ENCODE measurements at regions not wholly inside any gene's neighbourhood (a gene's known extent, or its start where the extent isn't known, plus 50 kb on each side); places are given as distances from the start of the nearest gene placed in this dataset. TPM values are rescaled to one million over a fixed set of nuclear protein-coding genes. Genes with fewer than 3 reads are reported as not detected.

- no peak overlapping the region for H3K23ac ChIP-seq (ENCODE audit: low read length)
- H3K79me1 ChIP-seq (ENCODE audit: low read length), result no peaks in the 10 kb centered on the region
- no peak overlapping the region for H2AK5ac ChIP-seq (ENCODE audit: low read length)
- WGBS (ENCODE audit: extremely low coverage, insufficient coverage, low lambda C conversion rate), result no CpG with 5 or more reads among the region's 6 CpGs
- H3K36me3 ChIP-seq (ENCODE audit: control insufficient read depth, insufficient read depth, low read length), result no peaks in the 10 kb centered on the region
- no peak overlapping the region for H3K27ac ChIP-seq (ENCODE audit: low read depth, low read length)
- no peak for DNase-seq
- no peak overlapping the region for H4K5ac ChIP-seq (ENCODE audit: low read length)
- H3K4me2 ChIP-seq (ENCODE audit: low read length), result no peak overlapping the region
- no peak overlapping the region for H2BK120ac ChIP-seq (ENCODE audit: low read depth, low read length)
- no peak overlapping the region for H2BK15ac ChIP-seq (replicated peaks; ENCODE audit: low read depth)
- no peak overlapping the region for H3K4ac ChIP-seq (ENCODE audit: low read depth, low read length)
- H3K4me1 ChIP-seq (ENCODE audit: control insufficient read depth, low read depth, low read length), result no peaks in the 10 kb centered on the region
- H3K79me2 ChIP-seq (ENCODE audit: control insufficient read depth, insufficient read depth, low read length), result no peaks in the 10 kb centered on the region
- no peak overlapping the region for H3K18ac ChIP-seq (ENCODE audit: low read length)
- no peak overlapping the region for H4K8ac ChIP-seq (ENCODE audit: low read depth, low read length)
- no peak overlapping the region for H2BK5ac ChIP-seq (ENCODE audit: low read length)
- no peak overlapping the region for H3K4me3 ChIP-seq (ENCODE audit: low read length)
- no peak overlapping the region for H3K56ac ChIP-seq (ENCODE audit: low read length)
- no peaks in the 10 kb centered on the region for H3K27me3 ChIP-seq (ENCODE audit: insufficient read depth, low read length, poor library complexity)
- no peak overlapping the region for H3K9ac ChIP-seq (ENCODE audit: low read length)
Observed at GRCh38 chr15:91803260-91803659, 50.2 kb upstream of the SLCO3A1 start.

Small RNA genes in the stretch of these regions (small RNA-seq; reads per million reads assigned to genes)
- not detected for gene AC107958.1 (ENCODE audit: insufficient read depth)
